GM18505 (cell line): ENCODE measurements at regions not wholly inside any gene's neighbourhood (a gene's known extent, or its start where the extent isn't known, plus 50 kb on each side); places are given as distances from the start of the nearest gene placed in this dataset.

Experiments used
- ATAC-seq: cut with Tn5 transposase; IDR thresholded peaks from one replicate; pipeline ENCODE4 v1.9.1; 2021; ENCODE audit not compliant: unreplicated experiment
- POLR2A ChIP-seq: IDR thresholded peaks from 4 replicates; pipeline ENCODE4 v1.6.1; 2011; ENCODE audit warnings: borderline replicate concordance; ENCODE audit not compliant: insufficient read depth, insufficient read length; ENCODE audit errors: extremely low read depth

DNA sequence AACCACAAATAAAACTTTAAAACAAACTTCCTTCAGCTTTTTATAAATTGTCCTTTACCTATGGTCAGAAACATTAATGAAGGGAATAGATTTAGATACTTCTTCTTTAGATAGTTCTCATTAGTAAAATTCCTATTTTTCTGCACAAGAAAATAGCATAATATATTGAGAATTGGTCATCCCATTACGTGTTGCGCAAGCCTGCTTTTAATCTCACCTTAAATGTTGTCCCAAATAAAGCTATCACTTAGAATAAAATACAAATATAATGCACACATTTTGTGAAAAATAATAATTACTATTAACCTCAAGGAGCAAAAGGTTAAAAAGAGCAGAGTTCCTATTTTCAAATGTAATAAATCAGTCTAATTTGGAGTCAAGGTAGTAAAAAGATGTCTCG, 95.2 kb upstream of the TTC29 start:
- no peak for TF ChIP-seq POLR2A
- no peak for ATAC-seq

DNA sequence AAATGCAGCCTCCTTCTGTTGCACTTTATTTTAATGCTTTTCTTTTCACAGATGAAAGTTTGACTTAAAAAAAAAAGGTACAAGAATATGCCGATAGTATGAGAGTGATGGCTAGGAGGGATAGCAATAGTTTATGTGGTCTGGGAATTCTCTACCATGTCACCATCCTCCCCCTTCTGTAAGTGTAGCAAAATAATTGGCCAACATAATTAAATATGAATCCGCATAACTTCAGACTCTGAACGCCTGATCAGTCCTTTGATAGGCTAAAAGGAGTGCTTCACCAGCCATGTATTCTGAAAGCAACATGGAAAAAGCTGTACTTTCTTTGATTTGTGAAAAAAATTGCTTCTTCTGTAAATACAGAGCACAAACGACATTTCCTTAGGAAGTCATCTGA, 95.7 kb upstream of the TTC29 start:
- TF ChIP-seq POLR2A = no peak
- no peak for ATAC-seq

DNA sequence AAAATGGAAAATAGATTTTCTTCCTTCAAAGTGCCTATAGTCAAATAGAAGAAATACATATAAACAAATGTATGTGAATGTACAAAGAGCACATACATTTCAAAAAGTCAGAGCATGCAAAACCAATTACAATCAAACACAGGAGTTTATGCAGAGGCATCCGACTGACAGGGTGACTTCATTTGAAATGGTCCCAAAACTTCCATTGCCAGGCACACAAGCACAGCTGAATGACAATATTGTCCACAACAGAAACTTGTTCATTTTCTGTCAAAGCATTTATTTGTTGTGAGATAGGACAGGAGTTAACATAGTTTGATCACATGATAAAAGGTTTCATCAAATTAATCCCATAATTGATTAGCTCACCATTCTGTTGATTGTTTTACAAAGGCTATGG, 96.4 kb upstream of the TTC29 start:
- no peak for ATAC-seq
- TF ChIP-seq POLR2A = no peak

GRCh38 chr4:147044241-147044640, 98.6 kb upstream of the TTC29 start:
- ATAC-seq = no peak
- TF ChIP-seq POLR2A = no peak

- no peak for ATAC-seq
- no peak for TF ChIP-seq POLR2A
These were observed 104.3 kb upstream of the TTC29 start for GRCh38 chr4:147049946-147050345.

- ATAC-seq = no peak
These were observed 104.7 kb upstream of the TTC29 start for GRCh38 chr4:147050356-147050765.

GRCh38 chr4:147052361-147052760, 106.7 kb upstream of the TTC29 start:
- ATAC-seq = no peak
- TF ChIP-seq POLR2A = no peak

More at GRCh38 chr4:147050356-147050765, 104.7 kb upstream of the TTC29 start:
- TF ChIP-seq POLR2A = no peak

DNA sequence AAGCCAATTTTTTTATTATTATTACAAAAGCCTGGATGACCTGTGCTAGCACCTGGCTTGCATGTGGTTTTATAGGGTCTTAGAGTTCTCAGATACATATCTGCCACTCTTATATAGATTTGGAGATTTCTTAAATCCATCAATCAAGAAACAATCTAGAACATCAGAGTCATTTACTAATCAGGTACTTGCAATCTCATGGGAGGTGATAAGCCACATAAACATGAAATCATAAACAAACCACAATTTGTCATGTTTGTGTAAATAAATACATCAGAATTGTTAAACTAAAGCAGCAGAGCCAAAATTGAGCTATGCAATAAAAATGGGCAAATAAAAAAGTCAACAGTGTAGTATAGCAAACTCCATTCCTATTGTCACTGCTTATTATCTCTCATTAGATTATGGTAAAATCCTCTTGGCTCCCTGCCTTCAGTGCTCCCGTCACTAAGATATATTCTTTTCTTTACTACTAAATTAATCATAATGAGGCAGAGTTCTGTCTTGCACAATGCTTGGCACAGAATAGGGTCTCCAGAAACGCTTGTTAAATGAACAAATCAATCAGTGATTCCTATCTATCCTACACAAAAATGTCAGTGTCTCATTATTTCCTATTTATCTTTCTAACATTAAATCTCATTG, 108.7 kb upstream of the TTC29 start:
- TF ChIP-seq POLR2A = no peak
- ATAC-seq = no peak

GRCh38 chr4:147056940-147057610, 111.4 kb upstream of the TTC29 start:
- peak; percentile 44 for ATAC-seq
- TF ChIP-seq POLR2A = no peak

DNA sequence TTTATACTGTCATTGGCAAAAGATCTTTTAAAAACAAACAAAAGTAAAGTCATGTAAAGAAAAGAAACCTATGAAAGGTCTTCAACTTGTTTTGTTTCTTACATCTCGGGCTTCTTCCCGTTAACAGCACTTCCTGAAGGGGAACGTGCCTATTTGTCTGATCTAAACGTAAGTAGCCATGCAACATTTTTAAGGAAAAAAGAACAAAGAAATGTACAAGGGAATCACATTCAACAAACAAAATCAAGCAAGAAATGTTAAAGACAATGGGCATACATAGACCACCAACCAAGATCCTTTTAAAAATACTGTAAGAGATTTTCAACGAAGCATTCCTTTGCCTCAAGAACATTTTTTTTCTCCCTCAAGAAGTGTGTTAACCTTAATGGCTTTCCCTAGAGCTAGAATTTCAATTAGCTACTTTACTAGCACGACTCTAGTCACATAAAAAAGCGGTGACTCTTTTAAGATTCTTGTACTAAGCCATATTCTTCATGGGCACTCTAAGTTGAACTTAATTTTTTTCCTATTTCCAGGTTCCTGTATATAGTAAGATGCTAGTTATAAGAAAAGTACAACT, 112.0 kb upstream of the TTC29 start:
- ATAC-seq = no peak
- TF ChIP-seq POLR2A = no peak

- no peak for ATAC-seq
- TF ChIP-seq POLR2A = no peak
These were observed 113.5 kb upstream of the TTC29 start for GRCh38 chr4:147059064-147059731.

DNA sequence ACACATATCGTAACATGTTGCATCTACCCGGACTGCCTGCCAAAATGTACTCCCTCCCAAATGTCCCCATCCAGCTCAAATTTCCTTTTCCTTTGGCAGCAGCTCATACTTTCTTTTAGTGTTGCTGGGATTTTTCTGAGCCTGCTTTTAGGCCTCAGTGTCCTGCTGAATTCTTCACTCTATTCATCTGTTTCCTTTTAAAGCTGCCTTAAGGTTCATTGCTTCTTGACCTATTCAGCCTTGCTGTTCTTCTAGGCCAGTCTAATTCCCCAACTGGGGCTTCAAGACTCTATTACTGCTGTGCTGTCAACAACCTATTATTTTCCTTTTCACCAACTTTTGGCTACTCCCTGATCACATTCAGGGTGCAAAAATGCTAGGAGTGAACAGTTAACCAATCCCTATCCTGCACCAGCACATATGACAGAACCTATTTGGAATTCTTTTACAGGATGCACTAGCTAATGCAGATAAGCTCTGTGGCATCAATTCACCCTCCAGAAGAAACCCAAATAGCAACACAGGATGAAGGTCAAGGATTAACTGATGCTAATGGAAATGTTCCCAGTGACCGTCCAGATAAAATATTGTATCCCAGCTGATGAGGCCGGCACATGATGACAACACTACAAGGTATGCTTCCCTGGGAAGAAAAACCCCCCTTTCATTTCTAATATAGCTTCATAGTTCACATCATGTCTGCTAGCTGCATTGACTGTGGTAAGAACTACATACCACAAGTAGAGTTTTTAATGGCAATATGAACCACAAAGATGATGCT, 114.7 kb upstream of the TTC29 start:
- no peak for TF ChIP-seq POLR2A
- no peak for ATAC-seq

DNA sequence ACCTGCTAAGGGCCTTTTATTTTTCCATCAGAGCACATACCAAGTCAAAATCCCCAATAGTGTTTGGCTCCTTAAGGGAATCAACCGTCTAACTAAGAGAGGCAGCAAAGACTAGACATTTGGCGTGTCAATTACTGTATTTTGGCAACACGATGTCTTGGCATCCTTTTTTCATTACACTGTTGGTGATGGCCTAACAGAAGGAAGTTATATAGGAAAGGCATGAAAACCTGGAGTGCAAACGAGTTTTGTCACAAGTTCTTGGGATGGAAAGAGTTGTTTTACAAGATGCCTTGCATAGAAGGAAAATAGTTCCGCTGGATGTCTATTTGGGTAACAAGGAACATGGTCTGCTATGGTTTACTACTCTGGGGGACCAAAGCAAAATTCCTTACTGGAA, 119.2 kb upstream of the TTC29 start:
- no peak for ATAC-seq
- no peak for TF ChIP-seq POLR2A
